GM18517 (cell line): ENCODE measurements at regions not wholly inside any gene's neighbourhood (a gene's known extent, or its start where the extent isn't known, plus 50 kb on each side); places are given as distances from the start of the nearest gene placed in this dataset.

Experiments
- ATAC-seq: cut with Tn5 transposase; IDR thresholded peaks from one replicate; pipeline ENCODE4 v1.9.1; 2021; ENCODE audit warnings: mild to moderate bottlenecking, moderate library complexity; ENCODE audit not compliant: unreplicated experiment

GRCh38 chr10:7028809-7029166, 382.0 kb downstream of the SFMBT2 start:
- no peak for ATAC-seq

GRCh38 chr10:7027913-7028808, 382.7 kb downstream of the SFMBT2 start:
- ATAC-seq = no peak

DNA sequence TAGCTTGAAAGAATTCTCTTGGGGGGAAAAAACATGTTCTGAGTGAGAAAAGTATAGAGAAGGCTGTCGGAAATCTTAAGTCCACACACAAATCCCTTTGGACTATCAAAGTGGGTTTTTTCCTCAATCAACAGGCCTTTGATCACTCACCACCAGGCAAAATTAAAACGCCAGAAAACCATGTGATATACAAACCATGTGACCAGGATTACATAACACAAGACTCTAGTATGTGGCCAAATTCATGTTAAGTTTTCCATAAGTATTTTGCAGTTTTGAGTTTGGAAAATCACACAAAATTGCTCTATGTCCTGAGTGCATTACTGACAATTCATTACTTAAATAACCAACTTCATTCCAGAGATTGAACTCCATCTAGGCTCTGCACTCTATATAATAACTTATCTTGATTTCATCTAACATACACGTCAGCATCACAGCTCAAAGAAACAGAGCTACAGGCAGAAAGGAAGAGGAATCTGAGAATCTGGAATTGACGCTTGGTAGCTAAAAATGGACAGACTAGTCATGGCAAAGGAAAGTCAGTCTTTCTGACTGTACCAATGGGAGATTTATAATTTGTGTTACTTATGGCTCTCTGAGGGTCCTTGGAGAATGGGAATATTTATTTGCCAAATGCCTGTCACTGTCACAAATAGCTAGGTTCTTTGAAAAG, 383.5 kb downstream of the SFMBT2 start:
- ATAC-seq = no peak

GRCh38 chr10:7026818-7027217, 384.0 kb downstream of the SFMBT2 start:
- no peak for ATAC-seq

DNA sequence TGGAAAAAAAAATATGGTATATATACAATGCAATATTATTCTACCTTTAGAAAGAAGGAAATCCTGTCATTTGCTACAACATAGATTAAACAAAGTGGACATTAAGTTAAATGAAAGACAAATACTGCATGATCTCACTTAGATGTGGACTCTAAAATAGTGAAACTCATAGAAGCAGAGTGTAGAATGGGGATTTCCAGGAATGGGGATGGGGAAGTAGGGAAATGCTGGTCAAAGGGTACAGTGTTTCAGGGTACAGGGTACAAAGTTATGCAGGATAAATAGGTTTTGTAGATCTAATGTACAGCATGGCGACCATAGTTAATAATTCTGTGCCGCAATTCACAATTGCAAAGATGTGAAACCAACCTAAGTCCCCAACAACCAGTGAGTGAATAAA, 385.5 kb downstream of the SFMBT2 start:
- no peak for ATAC-seq

DNA sequence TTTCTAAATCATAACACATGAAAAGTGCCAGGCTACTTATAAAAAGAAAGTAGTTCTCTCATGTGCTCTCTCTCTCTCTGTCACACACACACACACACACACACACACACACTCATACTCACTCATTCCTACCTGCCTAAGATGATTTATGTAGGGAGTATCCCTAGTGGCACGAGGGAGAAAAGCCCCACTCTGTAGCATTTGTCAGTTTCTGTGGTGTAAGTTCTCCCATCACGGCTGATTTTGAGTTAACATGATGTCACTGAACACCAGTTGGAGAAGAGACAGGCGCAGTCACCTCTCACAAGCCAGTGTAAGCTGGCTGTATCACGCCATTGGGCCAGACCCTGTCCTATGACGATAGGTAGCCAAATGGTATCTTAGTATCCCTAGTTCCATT, 395.4 kb downstream of the SFMBT2 start:
- ATAC-seq = no peak

DNA sequence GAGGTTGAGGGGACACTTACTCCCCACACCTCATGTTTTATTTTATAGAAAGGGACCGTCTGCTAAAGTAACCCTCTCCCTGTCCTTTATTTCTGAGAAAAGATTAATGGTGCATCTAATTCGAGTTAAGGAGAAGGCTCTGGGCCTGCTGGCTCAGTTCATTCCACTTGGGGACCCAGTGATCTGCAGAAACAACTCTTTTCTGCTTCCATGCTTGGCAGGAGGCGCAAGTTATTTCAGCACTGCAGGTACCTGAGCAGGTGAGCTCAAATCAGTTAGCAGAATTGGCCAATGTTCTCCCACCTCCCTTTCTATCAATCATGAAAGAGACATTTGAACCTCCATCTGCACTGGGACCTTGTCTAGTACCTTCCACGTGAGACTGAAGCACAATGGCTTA, 396.1 kb downstream of the SFMBT2 start:
- no peak for ATAC-seq

DNA sequence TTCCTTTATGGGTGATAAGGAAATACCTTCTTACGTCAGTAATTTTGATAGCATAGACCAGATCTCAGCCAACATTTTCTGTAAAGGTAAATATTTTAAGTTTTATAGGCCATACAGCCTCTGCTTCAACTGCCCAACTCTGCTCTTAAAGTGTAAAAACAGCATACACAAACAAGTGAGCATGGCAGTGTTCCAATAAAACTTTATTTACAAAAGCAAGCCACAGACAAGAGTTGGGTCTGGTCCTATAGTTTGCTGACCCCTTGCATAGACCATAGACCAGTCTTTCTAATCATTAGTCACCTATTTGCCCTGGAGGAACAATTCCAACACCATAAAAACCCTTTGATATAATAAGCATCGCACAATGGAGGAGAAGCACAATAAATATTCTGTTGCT, 398.8 kb downstream of the SFMBT2 start:
- ATAC-seq = no peak

- no peak for ATAC-seq
These were observed 402.2 kb downstream of the SFMBT2 start for GRCh38 chr10:7008645-7009044.

DNA sequence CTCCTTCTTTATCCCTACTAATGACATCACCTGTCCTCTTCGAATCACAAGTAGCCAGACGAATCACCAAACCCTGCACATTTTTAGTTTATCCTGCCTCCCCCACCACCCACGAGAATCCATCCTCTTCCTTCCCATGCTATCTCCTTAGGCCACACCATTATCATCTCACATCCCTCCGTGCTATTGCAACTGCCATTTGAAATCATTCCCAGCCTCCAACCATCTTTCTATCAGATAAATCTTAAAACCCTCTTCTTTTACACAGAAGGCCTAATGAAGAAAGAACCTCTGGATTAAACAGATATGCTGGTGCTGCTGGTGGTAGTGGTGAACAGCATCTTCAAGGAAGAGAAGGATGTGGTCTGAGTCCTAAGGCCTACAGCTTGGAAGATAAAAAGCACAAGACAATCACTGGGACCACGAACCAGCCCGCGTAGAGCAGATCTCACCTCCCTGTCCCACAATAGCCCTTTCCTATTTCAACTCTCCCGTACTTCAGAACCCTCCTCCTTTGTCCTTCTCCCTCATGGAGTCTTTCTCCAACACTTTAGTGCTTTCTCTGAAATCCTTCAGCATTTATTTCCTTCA, 403.1 kb downstream of the SFMBT2 start:
- no peak for ATAC-seq

- ATAC-seq = no peak
These were observed 404.3 kb downstream of the SFMBT2 start for GRCh38 chr10:7006566-7006965.

DNA sequence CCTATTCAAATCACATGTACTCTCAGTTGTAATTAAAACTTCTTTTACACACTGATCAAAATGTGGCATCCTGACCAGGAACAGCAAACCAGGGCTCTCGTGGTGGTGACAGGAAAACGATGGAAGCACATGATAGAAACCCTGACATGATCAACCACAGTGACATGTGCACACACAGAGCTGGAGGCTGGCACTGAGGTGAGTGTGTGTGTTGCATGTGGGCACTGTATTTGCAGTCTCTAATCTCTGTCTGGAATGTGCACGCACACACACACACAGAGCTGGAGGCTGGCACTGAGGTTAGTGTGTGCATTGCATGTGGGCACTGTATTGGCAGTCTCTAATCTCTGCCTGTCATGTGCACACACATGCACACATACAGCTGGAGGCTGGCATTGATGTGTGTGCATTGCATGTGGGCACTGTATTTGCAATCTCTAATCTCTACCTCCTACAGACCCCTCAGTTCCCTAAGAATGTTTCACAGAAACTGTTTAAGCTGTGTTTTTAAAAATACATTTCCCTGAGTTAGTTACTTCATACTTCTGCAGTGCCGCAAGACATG, 406.9 kb downstream of the SFMBT2 start:
- no peak for ATAC-seq

GRCh38 chr10:7000061-7000460, 410.8 kb downstream of the SFMBT2 start:
- no peak for ATAC-seq

- no peak for ATAC-seq
These were observed 411.5 kb downstream of the SFMBT2 start for GRCh38 chr10:6999232-6999925.

GRCh38 chr10:6997509-6997908, 413.3 kb downstream of the SFMBT2 start:
- no peak for ATAC-seq

DNA sequence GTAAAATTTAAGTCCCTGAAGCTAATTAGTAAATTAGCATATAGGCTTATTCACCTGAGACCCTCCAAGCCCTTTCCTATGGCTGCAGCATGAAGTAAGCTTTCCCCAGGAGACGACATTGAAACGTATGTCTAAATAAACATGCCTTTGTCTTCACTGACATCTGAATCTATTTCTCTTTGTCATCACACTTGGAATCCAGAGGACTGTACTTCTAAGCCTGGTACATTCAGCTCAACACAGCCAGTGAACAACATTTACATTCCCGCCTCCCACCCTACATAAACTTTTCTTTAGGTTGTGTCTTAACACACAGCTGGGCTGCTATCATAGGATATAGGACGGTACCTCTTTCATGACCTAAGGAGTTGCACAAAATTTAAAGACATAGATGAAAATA, 414.4 kb downstream of the SFMBT2 start:
- no peak for ATAC-seq

DNA sequence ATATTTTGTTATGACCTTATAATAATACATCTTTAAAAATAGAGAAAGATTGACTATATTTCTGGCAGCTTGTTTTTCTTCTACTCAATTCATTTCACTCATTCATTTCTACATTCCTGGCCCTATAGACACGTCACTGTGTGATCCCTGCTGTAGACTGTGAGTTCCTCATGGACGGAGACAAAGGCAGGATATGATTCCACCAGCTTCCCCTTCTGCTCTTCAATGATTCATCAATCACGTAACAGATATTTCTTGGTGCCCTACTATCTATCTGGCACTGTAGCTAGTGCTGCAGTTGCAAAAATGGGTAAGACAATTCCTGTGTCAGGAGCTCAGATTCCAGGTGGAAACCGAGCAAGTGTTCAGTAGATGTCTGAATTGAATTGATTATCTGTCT, 415.0 kb downstream of the SFMBT2 start:
- ATAC-seq = no peak

DNA sequence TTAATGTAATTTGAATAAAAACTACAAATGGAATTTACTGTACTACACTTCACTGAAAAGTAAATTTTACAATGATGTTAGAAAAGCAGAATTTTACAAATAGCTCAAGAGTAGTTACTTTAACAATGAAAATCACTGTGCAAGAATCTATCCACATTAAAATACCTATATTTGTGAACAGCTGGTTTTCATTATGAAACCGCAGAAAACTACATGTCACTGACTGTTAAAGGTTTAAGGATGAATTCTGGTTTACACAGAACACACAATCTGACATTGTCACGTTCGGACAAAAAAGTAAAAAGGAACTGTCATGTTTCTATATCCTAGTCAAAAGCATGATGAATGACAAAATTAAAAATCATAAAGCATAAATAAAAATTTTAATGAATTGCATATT, 415.3 kb upstream of the PRKCQ start:
- ATAC-seq = no peak

GRCh38 chr10:6990891-6991290, 410.8 kb upstream of the PRKCQ start:
- ATAC-seq = no peak

- ATAC-seq = no peak
These were observed 408.6 kb upstream of the PRKCQ start for GRCh38 chr10:6988654-6989053.

- no peak for ATAC-seq
These were observed 407.5 kb upstream of the PRKCQ start for GRCh38 chr10:6987536-6987945.
